ENCODE measurements at regions not wholly inside any gene's neighbourhood (a gene's known extent, or its start where the extent isn't known, plus 50 kb on each side); places are given as distances from the start of the nearest gene placed in this dataset.

- TF ChIP-seq POLR2A (IDR thresholded peaks at IDR 0.05) = no peak
- TF ChIP-seq CTCF (IDR thresholded peaks at IDR 0.05) = no peak
- no peak for TF ChIP-seq EP300 (IDR thresholded peaks at IDR 0.05)
These were observed 351.5 kb upstream of the AUTS2 start for GRCh38 chr7:69246758-69247157.

Measured in ovary (tissue), 3 donors.